GM19043 (cell line): ENCODE measurements at regions not wholly inside any gene's neighbourhood (a gene's known extent, or its start where the extent isn't known, plus 50 kb on each side); places are given as distances from the start of the nearest gene placed in this dataset.
"Not testable (repeated sequence)": the region's sequence is repeated elsewhere in the genome, so short reads cannot be mapped to it uniquely, and the experiment has no call there.

Source experiments
- ATAC-seq: cut with Tn5 transposase; IDR thresholded peaks from one replicate; pipeline ENCODE4 v1.9.1; 2021; ENCODE audit warnings: low read depth; ENCODE audit not compliant: unreplicated experiment

GRCh38 chr6:85887461-85887860 lies 244.8 kb upstream of the SYNCRIP start:
- no peak for ATAC-seq

GRCh38 chr6:85868685-85869084 lies 226.0 kb upstream of the SYNCRIP start:
- ATAC-seq: no peak

GRCh38 chr6:85867595-85867994 lies 224.9 kb upstream of the SYNCRIP start:
- no peak for ATAC-seq

GRCh38 chr6:85866758-85867401 lies 224.2 kb upstream of the SYNCRIP start:
- no peak for ATAC-seq

GRCh38 chr6:85866370-85866730 lies 223.7 kb upstream of the SYNCRIP start:
- no peak for ATAC-seq

GRCh38 chr6:85865420-85866369 lies 223.0 kb upstream of the SYNCRIP start:
- ATAC-seq: peak; percentile 76

- ATAC-seq: no peak
Observed at GRCh38 chr6:85864453-85865401, 222.0 kb upstream of the SYNCRIP start.

- ATAC-seq: no peak
Observed at GRCh38 chr6:85856235-85856634, 213.5 kb upstream of the SYNCRIP start.

- not testable (repeated sequence) for ATAC-seq
Observed at GRCh38 chr6:85838351-85839119, 195.8 kb upstream of the SYNCRIP start.

GRCh38 chr6:85828973-85829372 lies 186.3 kb upstream of the SYNCRIP start:
- no peak for ATAC-seq

GRCh38 chr6:85826997-85827396 lies 184.3 kb upstream of the SYNCRIP start:
- ATAC-seq: no peak

- no peak for ATAC-seq
Observed at GRCh38 chr6:85824329-85824728, 181.6 kb upstream of the SYNCRIP start.

GRCh38 chr6:85810558-85810957 lies 167.9 kb upstream of the SYNCRIP start:
- ATAC-seq: no peak

- ATAC-seq: no peak
Observed at GRCh38 chr6:85803721-85804120, 161.0 kb upstream of the SYNCRIP start.

GRCh38 chr6:85802162-85802561 lies 159.5 kb upstream of the SYNCRIP start:
- ATAC-seq: no peak

GRCh38 chr6:85798931-85799652 lies 156.4 kb upstream of the SYNCRIP start:
- ATAC-seq: no peak

- ATAC-seq: no peak
Observed at GRCh38 chr6:85797993-85798392, 155.3 kb upstream of the SYNCRIP start.

- no peak for ATAC-seq
Observed at GRCh38 chr6:85795945-85796344, 153.3 kb upstream of the SYNCRIP start.

GRCh38 chr6:85792254-85792653 lies 149.6 kb upstream of the SYNCRIP start:
- ATAC-seq: no peak
